ENCODE measurements at regions not wholly inside any gene's neighbourhood (a gene's known extent, or its start where the extent isn't known, plus 50 kb on each side); places are given as distances from the start of the nearest gene placed in this dataset.
"Not testable (repeated sequence)": the region's sequence is repeated elsewhere in the genome, so short reads cannot be mapped to it uniquely, and the experiment has no call there.

- no peak for DNase-seq (ENCODE audit: low read depth)
Measured at GRCh38 chr7:10593080-10593479, 380.6 kb upstream of the PHF14 start.

GRCh38 chr7:10596827-10597226, 376.8 kb upstream of the PHF14 start:
- no peak for DNase-seq (ENCODE audit: low read depth)

DNA sequence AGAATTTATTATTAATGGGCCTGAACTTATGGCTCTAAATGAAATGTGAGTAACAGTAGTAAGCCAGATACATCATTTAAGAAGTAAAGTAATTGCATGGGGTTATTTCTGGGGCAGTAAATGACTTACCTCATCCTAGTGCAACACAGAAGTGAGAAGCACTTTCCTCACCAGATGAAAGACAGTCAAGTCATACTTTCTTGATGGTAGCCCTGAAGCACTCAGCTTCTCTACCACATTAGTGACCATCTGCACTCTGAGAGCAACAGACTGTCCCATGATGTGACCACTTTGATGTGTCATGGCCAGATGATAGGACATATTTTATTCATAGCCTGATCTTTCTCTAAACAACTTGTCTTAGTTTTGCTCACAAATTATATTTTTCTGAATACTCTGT, 369.5 kb upstream of the PHF14 start:
- DNase-seq (ENCODE audit: low read depth) = no peak

GRCh38 chr7:10612950-10613349, 360.7 kb upstream of the PHF14 start:
- no peak for DNase-seq (ENCODE audit: low read depth)

GRCh38 chr7:10618953-10619352, 354.7 kb upstream of the PHF14 start:
- DNase-seq (ENCODE audit: low read depth) = no peak

GRCh38 chr7:10632712-10633111, 341.0 kb upstream of the PHF14 start:
- no peak for DNase-seq (ENCODE audit: low read depth)

DNA sequence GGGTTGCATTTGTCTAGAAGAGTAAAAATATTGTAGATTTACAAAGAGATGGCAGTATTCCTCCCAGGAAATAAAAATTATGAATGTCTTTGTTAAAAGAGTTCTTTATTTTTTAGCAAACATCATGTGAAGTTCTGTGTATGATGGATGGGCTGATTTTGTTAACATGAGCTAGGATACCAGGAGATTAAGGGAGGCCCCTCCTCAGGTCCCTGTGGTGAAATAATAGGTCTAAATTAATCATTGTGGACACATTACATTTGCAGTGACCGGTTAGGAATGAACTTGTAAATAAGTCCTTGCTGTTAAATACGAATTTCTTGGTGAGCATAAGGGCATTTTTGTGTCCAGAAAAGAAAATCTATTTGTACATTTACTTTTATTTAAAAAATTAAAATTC, 339.4 kb upstream of the PHF14 start:
- no peak for DNase-seq (ENCODE audit: low read depth)

DNA sequence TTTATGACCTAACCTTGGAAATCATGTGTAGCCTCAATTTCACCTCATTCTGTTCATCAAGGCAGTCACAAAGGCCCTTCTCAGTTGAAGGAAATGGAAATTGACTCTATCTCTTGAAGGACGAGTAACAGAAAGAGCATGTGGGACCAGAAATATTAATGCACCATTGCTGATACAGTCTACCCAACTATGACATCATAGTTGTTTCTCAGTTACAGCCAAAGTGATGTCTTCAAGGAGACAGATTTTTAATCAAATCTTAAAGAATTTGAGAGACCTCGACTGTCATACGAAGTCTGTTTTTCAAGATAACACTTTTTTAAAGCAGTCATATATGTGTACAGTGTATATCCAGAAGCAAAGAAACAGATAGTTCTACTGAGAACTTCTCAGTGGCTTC, 335.7 kb upstream of the PHF14 start:
- DNase-seq (ENCODE audit: low read depth) = no peak

GRCh38 chr7:10643545-10643944, 330.1 kb upstream of the PHF14 start:
- no peak for DNase-seq (ENCODE audit: low read depth)

DNA sequence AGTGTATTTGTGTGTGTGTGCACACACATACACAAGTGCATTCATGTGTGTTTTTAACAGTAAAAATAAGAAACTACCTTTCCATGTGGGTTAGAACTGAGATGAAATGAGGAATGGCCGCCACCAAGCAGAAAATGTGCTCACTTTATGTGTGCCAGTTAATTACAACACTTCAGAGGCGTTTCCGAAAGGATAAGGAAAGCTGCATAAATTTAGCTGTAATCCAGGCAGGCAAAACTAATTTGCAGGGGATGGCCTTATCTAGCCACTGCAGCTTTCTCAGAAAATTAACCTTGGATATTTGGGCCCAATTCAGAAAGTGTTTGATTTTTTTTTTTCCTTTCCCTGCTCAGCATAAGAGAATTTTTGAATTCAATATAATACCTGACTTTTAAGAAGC, 328.8 kb upstream of the PHF14 start:
- no peak for DNase-seq (ENCODE audit: low read depth)

DNA sequence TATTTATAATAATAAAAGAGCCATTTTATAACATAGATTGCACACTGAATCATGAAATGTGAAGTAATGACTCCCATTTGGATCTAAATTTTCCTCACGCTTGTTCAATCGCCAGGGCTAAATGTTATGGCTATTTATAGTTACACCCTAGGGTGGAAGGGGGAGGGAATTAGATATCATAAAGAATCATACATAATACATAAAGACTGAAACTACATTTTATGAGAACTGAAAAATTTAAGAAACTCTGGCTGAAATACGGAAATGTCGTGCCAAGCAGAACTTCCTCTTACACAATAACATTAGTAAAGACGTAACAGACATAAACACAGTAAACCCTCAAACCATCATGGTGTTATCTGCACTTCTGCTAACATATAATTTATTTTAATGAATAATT, 327.5 kb upstream of the PHF14 start:
- DNase-seq (ENCODE audit: low read depth) = no peak

GRCh38 chr7:10648289-10648688, 325.4 kb upstream of the PHF14 start:
- DNase-seq (ENCODE audit: low read depth) = no peak

DNA sequence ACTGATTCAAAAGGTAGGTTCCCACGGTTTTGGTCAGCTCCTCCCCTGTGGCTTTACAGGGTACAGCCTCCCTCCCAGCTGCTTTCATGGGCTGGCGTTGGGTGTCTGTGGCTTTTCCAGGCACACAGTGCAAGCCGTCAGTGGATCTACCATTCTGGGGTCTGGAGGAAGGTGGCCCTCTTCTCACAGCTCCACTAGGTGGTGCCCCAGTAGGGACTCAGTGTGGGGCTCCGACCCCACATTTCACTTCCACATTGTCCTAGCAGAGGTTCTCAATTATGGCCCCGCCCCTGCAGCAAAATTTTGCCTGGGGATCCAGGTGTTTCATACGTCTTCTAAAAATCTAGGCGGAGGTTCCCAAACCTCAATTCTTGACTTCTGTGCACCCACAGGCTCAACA, 324.6 kb upstream of the PHF14 start:
- not testable (repeated sequence) for DNase-seq (ENCODE audit: low read depth)

DNA sequence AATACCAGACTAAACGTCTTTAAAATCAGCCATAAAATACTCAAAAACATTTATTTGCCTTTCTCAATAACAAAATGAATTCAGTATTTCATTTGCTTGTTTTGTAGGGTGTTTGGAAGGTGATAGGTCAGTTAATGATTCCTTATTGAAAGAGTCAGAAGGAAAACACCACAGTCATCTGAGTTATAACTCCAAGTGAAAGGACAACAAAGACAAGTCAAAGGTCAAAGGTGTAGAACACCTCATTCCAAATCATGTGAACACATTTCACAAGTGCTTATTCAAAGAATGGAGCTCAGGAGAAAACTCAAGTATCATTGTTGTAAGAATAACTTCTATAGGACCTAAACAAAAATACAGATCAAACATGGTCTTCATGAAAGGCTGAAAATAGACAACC, 318.6 kb upstream of the PHF14 start:
- DNase-seq (ENCODE audit: low read depth) = no peak

- DNase-seq (ENCODE audit: low read depth) = no peak
Measured at GRCh38 chr7:10657201-10657600, 316.5 kb upstream of the PHF14 start.

DNA sequence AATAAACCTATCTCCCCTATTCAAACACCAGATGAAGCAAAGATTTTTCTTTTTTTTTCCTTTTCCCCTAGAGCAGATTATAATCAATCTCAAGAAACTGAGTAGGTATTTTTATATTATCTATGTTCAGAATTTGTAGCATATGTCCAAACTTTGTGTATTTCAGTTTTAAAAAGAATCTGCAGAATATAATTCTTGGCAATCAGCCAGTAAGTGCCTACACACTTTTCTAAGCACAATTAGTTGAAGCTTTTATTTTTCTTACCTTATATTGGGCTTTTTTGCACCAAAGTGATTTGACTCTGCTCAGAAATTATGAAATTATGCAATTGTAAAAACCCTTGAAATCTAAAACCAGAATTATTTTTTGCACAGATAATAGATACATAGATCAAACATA, 315.8 kb upstream of the PHF14 start:
- no peak for DNase-seq (ENCODE audit: low read depth)

GRCh38 chr7:10662491-10662890, 311.2 kb upstream of the PHF14 start:
- no peak for DNase-seq (ENCODE audit: low read depth)

- no peak for DNase-seq (ENCODE audit: low read depth)
Measured at GRCh38 chr7:10662982-10663884, 310.4 kb upstream of the PHF14 start.

DNA sequence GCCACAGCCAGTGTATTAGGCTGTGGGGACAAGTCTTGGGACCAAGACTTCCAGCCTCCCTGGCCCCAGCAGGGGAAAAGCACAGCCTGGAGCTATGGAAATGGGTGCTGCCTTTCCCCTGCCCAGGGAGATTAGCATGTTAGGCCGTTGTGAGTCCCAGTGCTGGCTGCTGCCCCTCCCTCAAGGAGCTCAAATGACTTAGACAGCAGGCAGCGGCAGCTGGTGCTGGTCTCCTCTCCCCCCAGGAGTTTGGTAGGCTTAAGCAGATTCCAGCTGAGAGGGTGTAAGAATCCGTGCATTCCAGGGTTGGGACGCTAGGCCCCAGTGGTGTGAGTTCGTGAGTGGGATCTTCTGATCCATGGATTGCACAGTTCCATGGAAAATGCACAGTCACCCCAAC, 301.5 kb upstream of the PHF14 start:
- DNase-seq (ENCODE audit: low read depth) = no peak

DNA sequence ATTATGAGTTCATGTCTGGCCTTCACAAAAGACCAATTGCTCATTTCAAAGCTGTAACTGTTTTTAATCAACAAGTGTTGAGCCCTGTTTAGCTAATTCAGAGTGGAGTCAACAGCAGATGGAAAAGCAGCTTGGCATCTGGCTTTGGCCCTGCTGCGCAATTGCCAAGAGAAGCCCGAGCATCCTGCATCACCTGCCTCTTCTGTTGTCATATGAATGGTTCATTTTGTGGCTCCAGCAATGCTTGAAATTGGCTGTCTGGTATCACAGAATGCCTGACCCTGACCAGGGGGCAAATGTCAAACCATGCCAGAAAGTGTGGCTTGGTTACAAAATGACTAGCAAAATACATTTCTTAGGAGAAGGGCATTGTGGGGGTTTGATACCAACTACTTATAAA, 296.5 kb upstream of the PHF14 start:
- no peak for DNase-seq (ENCODE audit: low read depth)

- no peak for DNase-seq (ENCODE audit: low read depth)
Measured at GRCh38 chr7:10677668-10678232, 295.9 kb upstream of the PHF14 start.

DNA sequence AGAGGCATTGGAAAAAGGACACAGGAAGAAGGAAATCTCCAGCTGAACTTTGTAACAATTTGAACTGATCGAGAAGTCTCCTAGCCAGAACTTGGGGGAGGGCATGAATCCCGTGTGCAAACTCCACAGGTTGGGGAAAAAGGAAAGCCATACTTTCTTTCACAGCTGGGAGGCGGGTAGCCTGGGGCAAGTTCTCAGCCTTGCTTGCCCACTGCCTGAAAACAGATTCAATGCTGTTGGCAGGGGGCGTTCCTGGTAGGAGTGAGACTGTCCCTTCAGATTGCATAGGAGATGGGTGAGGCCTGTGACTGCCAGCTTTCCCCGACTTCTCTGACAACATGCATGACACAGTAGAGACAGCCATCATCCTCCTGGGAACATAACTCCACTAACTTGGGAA, 289.1 kb upstream of the PHF14 start:
- no peak for DNase-seq (ENCODE audit: low read depth)

GRCh38 chr7:10685040-10685439, 288.6 kb upstream of the PHF14 start:
- no peak for DNase-seq (ENCODE audit: low read depth)

DNA sequence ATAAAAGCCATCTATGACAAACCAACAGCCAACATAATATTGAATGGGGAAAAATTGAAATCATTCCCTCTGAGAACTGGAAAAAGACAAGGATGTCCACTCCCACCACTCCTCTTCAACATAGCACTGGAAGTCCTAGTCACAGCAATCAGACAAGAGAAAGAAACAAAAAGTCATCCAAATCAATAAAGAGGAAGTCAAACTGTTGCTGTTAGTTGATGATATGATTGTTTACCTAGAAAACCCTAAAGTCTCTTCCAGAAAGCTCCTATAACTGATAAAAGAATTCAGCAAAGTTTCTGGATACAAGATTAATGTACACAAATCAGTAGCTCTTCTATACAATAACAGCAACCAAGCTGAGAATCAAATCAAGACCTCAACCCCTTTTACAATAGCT, 285.1 kb upstream of the PHF14 start:
- DNase-seq (ENCODE audit: low read depth) = no peak
